ENCODE measurements at regions not wholly inside any gene's neighbourhood (a gene's known extent, or its start where the extent isn't known, plus 50 kb on each side); places are given as distances from the start of the nearest gene placed in this dataset.

GRCh38 chr5:114054594-114054993 is 307.3 kb upstream of the KCNN2 start:
- H3K4me1 ChIP-seq, result peaks cover 6% of the 10 kb centered on the region
- intact Hi-C loops (cut with DNase I; ENCODE audit: low total_unique reads), result no loop called here
- H3K27ac ChIP-seq, result no peak overlapping the region
- TF ChIP-seq CTCF (IDR thresholded peaks at IDR 0.05) (no peak), POLR2A (IDR thresholded peaks at IDR 0.05) (no peak)
- peak overlapping the region in 1 of 2 donors; percentile 58 for H3K4me3 ChIP-seq
- 28 to 29% methylated on average over 3 of the region's 3 CpGs for WGBS, 2 donors
- H3K9me3 ChIP-seq, result no peaks in the 10 kb centered on the region
- DNase-seq, result no peak
- no peaks in the 10 kb centered on the region for H3K36me3 ChIP-seq (ENCODE audit: low read depth, missing control alignments)
- H3K27me3 ChIP-seq, result no peaks in the 10 kb centered on the region

- Histone ChIP-seq H3K9me3 (no peaks in the 10 kb centered on the region), H3K36me3 (ENCODE audit: low read depth, missing control alignments) (no peaks in the 10 kb centered on the region), H3K27me3 (no peaks in the 10 kb centered on the region), H3K27ac (no peak overlapping the region), H3K4me1 (peaks cover 6% of the 10 kb centered on the region), H3K4me3 (peak overlapping the region; percentile 36 to 58)
- intact Hi-C loops (cut with DNase I; ENCODE audit: low total_unique reads), result no loop called here
- TF ChIP-seq POLR2A (IDR thresholded peaks at IDR 0.05) (no peak), CTCF (IDR thresholded peaks at IDR 0.05) (no peak)
- 1% methylated on average over 24 to 56 of the region's 60 CpGs for WGBS, 2 donors
- DNase-seq, result peak; percentile 72
These were observed 306.3 kb upstream of the KCNN2 start for GRCh38 chr5:114055318-114056184.

- Histone ChIP-seq H3K4me1 (peaks cover 6% of the 10 kb centered on the region), H3K36me3 (ENCODE audit: low read depth, missing control alignments) (no peaks in the 10 kb centered on the region), H3K27ac (no peak overlapping the region), H3K9me3 (no peaks in the 10 kb centered on the region), H3K4me3 (peak overlapping the region; percentile 36 to 58), H3K27me3 (no peaks in the 10 kb centered on the region)
- intact Hi-C loops (cut with DNase I; ENCODE audit: low total_unique reads), result no loop called here
- TF ChIP-seq CTCF (IDR thresholded peaks at IDR 0.05) (no peak), POLR2A (IDR thresholded peaks at IDR 0.05) (no peak)
- DNase-seq, result no peak
- WGBS, 2 donors, result 5 to 17% methylated on average over 10 to 26 of the region's 26 CpGs
These were observed 305.7 kb upstream of the KCNN2 start for GRCh38 chr5:114056185-114056538.

GRCh38 chr5:114060866-114061265 is 301.0 kb upstream of the KCNN2 start:
- Histone ChIP-seq H3K36me3 (ENCODE audit: low read depth, missing control alignments) (no peaks in the 10 kb centered on the region), H3K27me3 (no peaks in the 10 kb centered on the region), H3K4me1 (no peaks in the 10 kb centered on the region), H3K4me3 (no peak overlapping the region), H3K27ac (no peak overlapping the region), H3K9me3 (no peaks in the 10 kb centered on the region)
- no peak for DNase-seq
- intact Hi-C loops (cut with DNase I; ENCODE audit: low total_unique reads), result no loop called here
- TF ChIP-seq POLR2A (IDR thresholded peaks at IDR 0.05), result no peak
- TF ChIP-seq CTCF (IDR thresholded peaks at IDR 0.05), result no peak
